CD4-positive, alpha-beta T cell (primary cell): ENCODE measurements at regions not wholly inside any gene's neighbourhood (a gene's known extent, or its start where the extent isn't known, plus 50 kb on each side); places are given as distances from the start of the nearest gene placed in this dataset.

Source experiments
- ATAC-seq: fragments of 200-7000 bp; cut with Tn5 transposase; one replicate; pipeline ENCODE4 v1.10.0; 2022; ENCODE audit warnings: mild to moderate bottlenecking; ENCODE audit not compliant: poor library complexity
- CTCF ChIA-PET: fragments of 350-600 bp; sonication (Branson Sonifier 250); formaldehyde crosslinking; loops from one replicate; lab custom pipeline; 2021; ENCODE audit warnings: antibody characterized with exemption, inconsistent platforms; lab: Charles Lee
- POLR2A ChIA-PET: fragments of 350-600 bp; sonication (Branson Sonifier 250); formaldehyde crosslinking; loops from one replicate; lab custom pipeline; 2021; ENCODE audit warnings: antibody characterized with exemption, inconsistent platforms; lab: Charles Lee
- DNase-seq, 14 experiments: peaks; one replicate each; pipeline ENCODE4 v3.0.0-alpha.2; 2013 to 2020; ENCODE audit warnings: mixed read lengths in 2 of 14
- H3K27ac ChIP-seq, 2 donors: one replicate each; pipeline versions ENCODE4 v1.5.1 to v1.7.0; 2013; ENCODE audit warnings: low read length in 2 of 2, low read depth in 1 of 2, mild to moderate bottlenecking in 1 of 2
- H3K27me3 ChIP-seq, 2 experiments: 1 replicate in 1 of 2; 2 replicates in 1 of 2; pipeline versions ENCODE4 v1.6.1 to v1.7.0; 2013; ENCODE audit warnings: low read length in 2 of 2, control low read depth in 1 of 2, mild to moderate bottlenecking in 1 of 2, moderate library complexity in 1 of 2; ENCODE audit not compliant: insufficient read depth in 2 of 2, control insufficient read depth in 1 of 2
- H3K36me3 ChIP-seq: one replicate; pipeline ENCODE4 v1.6.1; 2013; ENCODE audit warnings: low read length, control low read depth; ENCODE audit not compliant: insufficient read depth
- H3K4me1 ChIP-seq: one replicate; pipeline ENCODE4 v1.6.1; 2013; ENCODE audit warnings: low read length, control low read depth; ENCODE audit not compliant: insufficient read depth
- H3K4me3 ChIP-seq: one replicate; pipeline ENCODE4 v1.5.1; 2013; ENCODE audit warnings: mild to moderate bottlenecking, low read length, moderate library complexity
- H3K9me3 ChIP-seq, 2 experiments: 1 replicate in 1 of 2; 2 replicates in 1 of 2; pipeline versions ENCODE4 v1.6.1 to v1.7.0; 2013; ENCODE audit warnings: low read length in 2 of 2, mild to moderate bottlenecking in 2 of 2, control low read depth in 1 of 2, moderate library complexity in 1 of 2; ENCODE audit not compliant: control insufficient read depth in 1 of 2, insufficient read depth in 1 of 2
- H3K27ac Mint-ChIP-seq: one replicate; pipeline ENCODE4 v1.8.0; 2020; ENCODE audit warnings: mixed read lengths
- H3K27me3 Mint-ChIP-seq: one replicate; pipeline ENCODE4 v1.8.0; 2021; ENCODE audit warnings: mixed read lengths
- H3K36me3 Mint-ChIP-seq: one replicate; pipeline ENCODE4 v1.8.0; 2021; ENCODE audit warnings: low read depth, mixed read lengths
- H3K4me1 Mint-ChIP-seq: one replicate; pipeline ENCODE4 v1.8.0; 2021; ENCODE audit warnings: low read depth, mixed read lengths
- H3K4me3 Mint-ChIP-seq: one replicate; pipeline ENCODE4 v1.8.0; 2020; ENCODE audit warnings: mild to moderate bottlenecking, mixed read lengths
- H3K9me3 Mint-ChIP-seq: one replicate; pipeline ENCODE4 v1.8.0; 2020; ENCODE audit warnings: mixed read lengths
- CTCF ChIP-seq: fragments of 200-600 bp; IDR thresholded peaks from one replicate; pipeline ENCODE4 v1.8.0; 2022; ENCODE audit warnings: antibody characterized with exemption, mild to moderate bottlenecking
- intact Hi-C, 2 experiments: fragments of 100-400 bp; cut with DNase I in 1 of 2; cut with micrococcal nuclease in 1 of 2; formaldehyde crosslinking; loops; one replicate each; pipeline versions ENCODE4 v1.15.1 to v1.9.0; 2023 to 2025; cut with DNase I, micrococcal nuclease

- ChIA-PET POLR2A (no interaction called here), CTCF (no interaction called here)
- Histone ChIP-seq H3K27ac (no peak overlapping the region), H3K27me3 (peaks cover 10 to 22% of the 10 kb centered on the region in 2 experiments), H3K36me3 (no peaks in the 10 kb centered on the region), H3K4me1 (no peaks in the 10 kb centered on the region), H3K4me3 (no peak overlapping the region), H3K9me3 (no peaks in the 10 kb centered on the region)
- Mint-ChIP-seq H3K36me3 (no peaks in the 10 kb centered on the region), H3K27ac (no peak overlapping the region), H3K27me3 (peaks cover 52% of the 10 kb centered on the region), H3K4me3 (no peak overlapping the region), H3K4me1 (no peaks in the 10 kb centered on the region), H3K9me3 (no peaks in the 10 kb centered on the region)
- intact Hi-C loops = no loop called here
- DNase-seq (no peak), ATAC-seq (no peak)
- no peak for TF ChIP-seq CTCF
These were observed 433.0 kb downstream of the PTPRU start for GRCh38 chr1:29669158-29669871.

GRCh38 chr1:29668551-29669157 is 432.3 kb downstream of the PTPRU start:
- Histone ChIP-seq H3K4me1 (no peaks in the 10 kb centered on the region), H3K27me3 (peaks cover 10 to 26% of the 10 kb centered on the region in 2 experiments), H3K4me3 (no peak overlapping the region), H3K9me3 (no peaks in the 10 kb centered on the region), H3K27ac (no peak overlapping the region), H3K36me3 (no peaks in the 10 kb centered on the region)
- POLR2A ChIA-PET = no interaction called here
- no peak for DNase-seq
- H3K27ac Mint-ChIP-seq = no peak overlapping the region
- CTCF ChIA-PET = no interaction called here
- H3K9me3 Mint-ChIP-seq = no peaks in the 10 kb centered on the region
- peaks cover 58% of the 10 kb centered on the region for H3K27me3 Mint-ChIP-seq
- no peak overlapping the region for H3K4me3 Mint-ChIP-seq
- intact Hi-C loops = no loop called here
- H3K36me3 Mint-ChIP-seq = no peaks in the 10 kb centered on the region
- TF ChIP-seq CTCF = no peak
- H3K4me1 Mint-ChIP-seq = no peaks in the 10 kb centered on the region
- no peak for ATAC-seq

- no peaks in the 10 kb centered on the region for H3K9me3 ChIP-seq
- no peak overlapping the region for H3K4me3 ChIP-seq
- Mint-ChIP-seq H3K27me3 (peaks cover 63% of the 10 kb centered on the region), H3K4me3 (no peak overlapping the region), H3K9me3 (peaks cover 4% of the 10 kb centered on the region), H3K36me3 (no peaks in the 10 kb centered on the region), H3K4me1 (no peaks in the 10 kb centered on the region), H3K27ac (no peak overlapping the region)
- CTCF ChIA-PET = no interaction called here
- H3K36me3 ChIP-seq = no peaks in the 10 kb centered on the region
- DNase-seq (no peak), ATAC-seq (no peak)
- H3K4me1 ChIP-seq = no peaks in the 10 kb centered on the region
- no peak for TF ChIP-seq CTCF
- no peak overlapping the region for H3K27ac ChIP-seq
- intact Hi-C loops = no loop called here
- POLR2A ChIA-PET = no interaction called here
- peaks cover 10 to 29% of the 10 kb centered on the region in 2 experiments for H3K27me3 ChIP-seq
These were observed 431.6 kb downstream of the PTPRU start for GRCh38 chr1:29667951-29668350.
